Nephron progenitor cell (in vitro differentiated cells): ENCODE measurements at regions not wholly inside any gene's neighbourhood (a gene's known extent, or its start where the extent isn't known, plus 50 kb on each side); places are given as distances from the start of the nearest gene placed in this dataset.
A peak's percentile ranks its signal among the peaks of the same experiment; 100 is the strongest.

Source experiments
- DNase-seq: peaks from one replicate; pipeline ENCODE4 v3.0.0; 2021
- H3K27ac Mint-ChIP-seq: 2 replicates; pipeline ENCODE4 v1.8.0; 2021; ENCODE audit warnings: mild to moderate bottlenecking, moderate library complexity, mixed read lengths
- H3K27me3 Mint-ChIP-seq: 2 replicates; pipeline ENCODE4 v1.8.0; 2021; ENCODE audit warnings: mild to moderate bottlenecking, low read depth, mixed read lengths; ENCODE audit not compliant: poor library complexity
- H3K36me3 Mint-ChIP-seq: 2 replicates; pipeline ENCODE4 v1.8.0; 2021; ENCODE audit warnings: low read depth, mixed read lengths
- H3K4me1 Mint-ChIP-seq: 2 replicates; pipeline ENCODE4 v1.8.0; 2021; ENCODE audit warnings: mixed read lengths
- H3K4me3 Mint-ChIP-seq: 2 replicates; pipeline ENCODE4 v1.8.0; 2021; ENCODE audit warnings: mild to moderate bottlenecking, moderate library complexity, mixed read lengths
- H3K9me3 Mint-ChIP-seq: 2 replicates; pipeline ENCODE4 v1.8.0; 2021; ENCODE audit warnings: mild to moderate bottlenecking, moderate library complexity, mixed read lengths
- CTCF ChIP-seq: fragments of 200-600 bp; sonication (generic); IDR thresholded peaks from 2 replicates; pipeline ENCODE4 v1.5.0; 2021; ENCODE audit warnings: antibody characterized with exemption

DNA sequence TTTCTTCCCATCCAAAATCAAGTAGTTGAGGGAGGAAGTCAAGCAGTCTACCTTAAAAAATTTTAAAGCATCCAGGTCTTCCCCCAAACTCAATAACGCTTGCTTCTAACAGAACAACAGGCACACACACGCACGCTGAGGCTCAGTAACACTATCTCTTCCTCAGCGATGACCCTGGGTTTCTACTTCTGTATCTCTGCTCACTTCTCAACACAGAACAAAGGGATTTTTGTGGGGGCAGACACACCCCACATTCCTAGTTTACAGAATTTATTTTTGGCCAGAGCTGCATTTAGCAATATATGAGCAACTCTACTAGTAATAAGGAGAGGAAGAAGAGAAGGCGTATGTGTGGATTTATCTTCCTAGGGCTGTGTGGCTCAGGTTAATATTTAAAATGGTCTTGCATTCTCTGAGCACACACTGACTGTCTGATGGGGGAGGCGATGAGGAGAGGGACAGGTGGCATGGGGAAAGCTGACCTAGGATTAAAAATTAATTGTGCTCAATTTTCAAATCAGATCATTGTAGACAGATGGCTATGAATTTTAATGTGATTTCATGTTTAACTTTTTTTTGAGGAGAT, 71.3 kb upstream of the PPM1B start:
- no peak for TF ChIP-seq CTCF
- DNase-seq: no peak
- Mint-ChIP-seq H3K9me3 (peaks cover 10% of the 10 kb centered on the region), H3K36me3 (no peaks in the 10 kb centered on the region), H3K27ac (no peak overlapping the region), H3K4me3 (no peak overlapping the region), H3K27me3 (peaks cover 4% of the 10 kb centered on the region), H3K4me1 (peaks cover 5% of the 10 kb centered on the region)

GRCh38 chr2:44098050-44098449, 70.6 kb upstream of the PPM1B start:
- Mint-ChIP-seq H3K4me1 (peaks cover 5% of the 10 kb centered on the region), H3K27me3 (peaks cover 4% of the 10 kb centered on the region), H3K4me3 (no peak overlapping the region), H3K27ac (peak overlapping the region; percentile 76), H3K9me3 (peaks cover 8% of the 10 kb centered on the region), H3K36me3 (no peaks in the 10 kb centered on the region)
- no peak for DNase-seq
- no peak for TF ChIP-seq CTCF

GRCh38 chr2:44098891-44099290, 69.8 kb upstream of the PPM1B start:
- no peak overlapping the region for H3K4me3 Mint-ChIP-seq
- TF ChIP-seq CTCF: no peak
- peaks cover 5% of the 10 kb centered on the region for H3K4me1 Mint-ChIP-seq
- H3K36me3 Mint-ChIP-seq: no peaks in the 10 kb centered on the region
- no peak overlapping the region for H3K27ac Mint-ChIP-seq
- H3K27me3 Mint-ChIP-seq: peaks cover 6% of the 10 kb centered on the region
- no peak for DNase-seq
- peaks cover 4% of the 10 kb centered on the region for H3K9me3 Mint-ChIP-seq

- no peak for TF ChIP-seq CTCF
- Mint-ChIP-seq H3K27ac (no peak overlapping the region), H3K36me3 (no peaks in the 10 kb centered on the region), H3K4me3 (no peak overlapping the region), H3K27me3 (peaks cover 7% of the 10 kb centered on the region), H3K9me3 (peaks cover 4% of the 10 kb centered on the region), H3K4me1 (peaks cover 5% of the 10 kb centered on the region)
- no peak for DNase-seq
These were observed 68.3 kb upstream of the PPM1B start for GRCh38 chr2:44100351-44100750.

- peaks cover 4% of the 10 kb centered on the region for H3K9me3 Mint-ChIP-seq
- H3K4me1 Mint-ChIP-seq: peaks cover 5% of the 10 kb centered on the region
- H3K4me3 Mint-ChIP-seq: no peak overlapping the region
- no peak overlapping the region for H3K27ac Mint-ChIP-seq
- H3K36me3 Mint-ChIP-seq: no peaks in the 10 kb centered on the region
- TF ChIP-seq CTCF: no peak
- peaks cover 7% of the 10 kb centered on the region for H3K27me3 Mint-ChIP-seq
- no peak for DNase-seq
These were observed 67.4 kb upstream of the PPM1B start for GRCh38 chr2:44101246-44101645.

GRCh38 chr2:44102790-44103562, 65.7 kb upstream of the PPM1B start:
- Mint-ChIP-seq H3K4me3 (no peak overlapping the region), H3K9me3 (peaks cover 4% of the 10 kb centered on the region), H3K4me1 (peaks cover 4% of the 10 kb centered on the region), H3K27me3 (peaks cover 7% of the 10 kb centered on the region), H3K27ac (peak overlapping the region; percentile 4), H3K36me3 (no peaks in the 10 kb centered on the region)
- no peak for TF ChIP-seq CTCF
- no peak for DNase-seq
